Testis (tissue), 2 donors: ENCODE measurements at regions not wholly inside any gene's neighbourhood (a gene's known extent, or its start where the extent isn't known, plus 50 kb on each side); places are given as distances from the start of the nearest gene placed in this dataset.
"Not testable (repeated sequence)": the region's sequence is repeated elsewhere in the genome, so short reads cannot be mapped to it uniquely, and the experiment has no call there.

Source experiments
- POLR2A ChIP-seq: fragments of 450-650 bp; IDR thresholded peaks from one replicate; pipeline ENCODE4 v1.6.1; 2017; ENCODE audit warnings: antibody characterized with exemption, mild to moderate bottlenecking, moderate library complexity
- TF ChIP-seq, protein P1 (sequence below), 3 experiments: fragments of 450-650 bp in 2 of 3; fragments of 200-600 bp in 1 of 3; sonication (generic) in 1 of 3; IDR thresholded peaks; one replicate each; pipeline ENCODE4 v1.5.1; 2016 to 2019; ENCODE audit warnings: antibody characterized with exemption in 3 of 3, mild to moderate bottlenecking in 2 of 3, moderate library complexity in 1 of 3

DNA sequence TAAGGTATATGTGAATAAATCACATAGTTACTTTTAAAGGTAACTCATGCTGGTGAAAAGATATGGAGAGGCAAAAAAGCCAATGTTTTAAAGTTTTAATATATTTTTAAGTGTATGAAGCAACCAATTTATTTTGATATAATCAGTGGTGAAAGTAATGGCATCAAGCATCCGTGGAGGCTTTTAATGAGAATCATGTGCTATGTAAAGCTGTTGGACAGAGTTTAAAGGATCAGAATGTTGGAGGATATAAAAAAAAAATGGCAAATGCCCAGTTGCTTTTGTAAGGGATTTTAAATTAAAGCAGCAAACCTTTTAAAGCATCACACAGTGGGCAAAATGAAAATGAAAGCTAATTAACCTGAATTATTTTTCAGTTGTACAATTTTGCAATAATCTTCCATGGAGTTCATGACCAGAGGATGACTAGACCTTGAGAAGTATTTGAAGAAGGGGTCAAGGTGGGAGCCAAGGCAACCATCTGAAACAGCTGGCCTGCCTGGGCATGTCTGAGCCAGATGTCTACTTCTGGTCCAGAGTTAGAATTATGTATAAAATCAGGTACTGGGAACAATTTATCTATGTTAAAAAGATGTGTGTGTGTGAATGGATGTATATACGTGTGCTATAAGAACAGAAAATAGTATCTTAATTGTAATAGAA is 1007.9 kb downstream of the LTN1 start:
- TF ChIP-seq, protein P1, sequence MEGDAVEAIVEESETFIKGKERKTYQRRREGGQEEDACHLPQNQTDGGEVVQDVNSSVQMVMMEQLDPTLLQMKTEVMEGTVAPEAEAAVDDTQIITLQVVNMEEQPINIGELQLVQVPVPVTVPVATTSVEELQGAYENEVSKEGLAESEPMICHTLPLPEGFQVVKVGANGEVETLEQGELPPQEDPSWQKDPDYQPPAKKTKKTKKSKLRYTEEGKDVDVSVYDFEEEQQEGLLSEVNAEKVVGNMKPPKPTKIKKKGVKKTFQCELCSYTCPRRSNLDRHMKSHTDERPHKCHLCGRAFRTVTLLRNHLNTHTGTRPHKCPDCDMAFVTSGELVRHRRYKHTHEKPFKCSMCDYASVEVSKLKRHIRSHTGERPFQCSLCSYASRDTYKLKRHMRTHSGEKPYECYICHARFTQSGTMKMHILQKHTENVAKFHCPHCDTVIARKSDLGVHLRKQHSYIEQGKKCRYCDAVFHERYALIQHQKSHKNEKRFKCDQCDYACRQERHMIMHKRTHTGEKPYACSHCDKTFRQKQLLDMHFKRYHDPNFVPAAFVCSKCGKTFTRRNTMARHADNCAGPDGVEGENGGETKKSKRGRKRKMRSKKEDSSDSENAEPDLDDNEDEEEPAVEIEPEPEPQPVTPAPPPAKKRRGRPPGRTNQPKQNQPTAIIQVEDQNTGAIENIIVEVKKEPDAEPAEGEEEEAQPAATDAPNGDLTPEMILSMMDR (IDR thresholded peaks at IDR 0.05) = not testable (repeated sequence)
- not testable (repeated sequence) for TF ChIP-seq POLR2A
